K562 (cell line): ENCODE measurements at regions not wholly inside any gene's neighbourhood (a gene's known extent, or its start where the extent isn't known, plus 50 kb on each side); places are given as distances from the start of the nearest gene placed in this dataset.

ENCODE experiments used
- ATAC-seq: fragments of 200-7000 bp; cut with Tn5 transposase; 3 replicates; pipeline ENCODE4 v1.9.1; 2020; ENCODE audit warnings: moderate library complexity
- BruUV-seq: library from RNA; stranded (reverse); fragments of 400-500 nt; replicated peaks from 2 replicates; lab custom pipeline; 2021; lab: Mats Ljungman, UMichigan
- CTCF ChIA-PET: fragments of 300-600 bp; formaldehyde crosslinking; extraction: SDS; loops from one replicate; lab custom pipeline; 2021; ENCODE audit warnings: low intra/inter-chr PET ratio; lab: Yijun Ruan, JAX
- POLR2A ChIA-PET: fragments of 300-600, 350-650 bp; sonication (Branson Sonifier 250); formaldehyde crosslinking; extraction: SDS; loops from one replicate; lab custom pipeline; 2021; ENCODE audit warnings: antibody characterized with exemption, inconsistent platforms; lab: Yijun Ruan, JAX
- DNase-seq, 4 experiments: peaks; one replicate each; pipeline versions ENCODE4 v3.0.0 to v3.0.0-alpha.2; 2011 to 2018; ENCODE audit warnings: low spot score in 3 of 4, mixed read lengths in 3 of 4; ENCODE audit errors: extremely low read depth in 1 of 4
- FAIRE-seq: peaks from 2 replicates; lab custom pipeline; 2011; peaks lifted over from hg19 to GRCh38; lab: Jason Lieb, UNC
- H2AFZ ChIP-seq: 2 replicates; pipeline ENCODE4 v1.6.0; 2011; ENCODE audit warnings: low read depth, low read length, control low read depth, inconsistent platforms
- H3K27ac ChIP-seq: fragments of 200-600 bp; 3 replicates; pipeline ENCODE4 v1.8.0; 2011; ENCODE audit warnings: low read depth, mild to moderate bottlenecking, control low read depth, inconsistent platforms, low read length, moderate library complexity, mixed read lengths; ENCODE audit errors: extremely low read depth
- H3K27me3 ChIP-seq, 2 experiments: fragments of 300-600 bp in 1 of 2; 2 replicates in 1 of 2; 3 replicates in 1 of 2; pipeline versions ENCODE4 v1.6.0 to v1.8.0; 2011; ENCODE audit warnings: inconsistent platforms in 2 of 2, low read length in 2 of 2, mild to moderate bottlenecking in 1 of 2, mixed read lengths in 1 of 2, moderate library complexity in 1 of 2; ENCODE audit not compliant: control insufficient read depth in 2 of 2, insufficient read depth in 2 of 2
- H3K36me3 ChIP-seq: fragments of 300-600 bp; 3 replicates; pipeline ENCODE4 v1.8.0; 2011; ENCODE audit warnings: mild to moderate bottlenecking, low read length, inconsistent platforms; ENCODE audit not compliant: control insufficient read depth, insufficient read depth
- H3K4me1 ChIP-seq, 2 experiments: fragments of 200-600 bp in 1 of 2; replicated peaks in 1 of 2; 2 replicates in 1 of 2; 3 replicates in 1 of 2; pipeline versions ENCODE4 v1.5.1 to v1.8.0; 2011; ENCODE audit warnings: inconsistent platforms in 2 of 2, low read length in 2 of 2, mild to moderate bottlenecking in 1 of 2, mixed read lengths in 1 of 2, moderate library complexity in 1 of 2; ENCODE audit not compliant: control insufficient read depth in 2 of 2, insufficient read depth in 2 of 2
- H3K4me2 ChIP-seq: 2 replicates; pipeline ENCODE4 v1.6.1; 2011; ENCODE audit warnings: low read length, control low read depth, inconsistent platforms, mixed read lengths; ENCODE audit not compliant: insufficient read depth
- H3K4me3 ChIP-seq: fragments of 200-600 bp; sonication (generic), shearing (Covaris generic); 2 replicates; pipeline ENCODE4 v1.5.1; 2016; ENCODE audit warnings: control low read depth, inconsistent platforms
- H3K79me2 ChIP-seq: fragments of 200-600 bp; 3 replicates; pipeline ENCODE4 v1.8.0; 2011; ENCODE audit warnings: low read length, inconsistent platforms; ENCODE audit not compliant: control insufficient read depth, insufficient read depth
- H3K9ac ChIP-seq, 2 experiments: 2 replicates each; pipeline versions ENCODE4 v1.6.0 to v1.6.1; 2011; ENCODE audit warnings: low read depth in 2 of 2, low read length in 2 of 2, control low read depth in 1 of 2, inconsistent platforms in 1 of 2, mild to moderate bottlenecking in 1 of 2, mixed read lengths in 1 of 2; ENCODE audit not compliant: insufficient read depth in 1 of 2
- H3K9me1 ChIP-seq: one replicate; pipeline ENCODE4 v1.6.0; 2011; ENCODE audit warnings: inconsistent platforms, mild to moderate bottlenecking, low read length, moderate library complexity; ENCODE audit not compliant: control insufficient read depth, insufficient read depth
- H3K9me3 ChIP-seq: replicated peaks from 2 replicates; pipeline ENCODE4 v1.5.1; 2011; ENCODE audit warnings: low read depth, low read length, inconsistent platforms; ENCODE audit not compliant: control insufficient read depth, insufficient read depth
- H4K20me1 ChIP-seq: replicated peaks from 2 replicates; pipeline ENCODE4 v1.6.1; 2011; ENCODE audit warnings: low read length, inconsistent platforms, mixed read lengths; ENCODE audit not compliant: control insufficient read depth, insufficient read depth
- CBFB ChIP-seq: sonication (generic); formaldehyde crosslinking; IDR thresholded peaks from 2 replicates; pipeline ENCODE4 v1.4.0; 2020; ENCODE audit warnings: mild to moderate bottlenecking, missing genetic modification reagents
- CEBPG ChIP-seq, 3 experiments: fragments of 200-800 bp in 1 of 3; sonication (Bioruptor generic) in 1 of 3; sonication (generic) in 1 of 3; formaldehyde crosslinking in 1 of 3; IDR thresholded peaks in 2 of 3; conservative IDR thresholded peaks in 1 of 3; 2 replicates each; pipeline versions ENCODE4 v1.6.1 to v1.8.0; 2016 to 2022; ENCODE audit warnings: missing compliant biosample characterization in 2 of 3, missing genetic modification characterization in 2 of 3, mild to moderate bottlenecking in 1 of 3, missing genetic modification reagents in 1 of 3
- LARP7 ChIP-seq: fragments of 450-650 bp; IDR thresholded peaks from 2 replicates; pipeline ENCODE4 v1.6.1; 2016
- MBD2 ChIP-seq: sonication (generic); IDR thresholded peaks from 2 replicates; pipeline ENCODE4 v1.6.1; 2016; ENCODE audit warnings: low read depth, borderline replicate concordance
- USF1 ChIP-seq: sonication (generic); formaldehyde crosslinking; IDR thresholded peaks from 2 replicates; pipeline ENCODE4 v1.9.0; 2022; ENCODE audit warnings: mild to moderate bottlenecking, missing genetic modification reagents
- ZNF24 ChIP-seq: fragments of 450-650 bp; IDR thresholded peaks from 2 replicates; pipeline ENCODE4 v1.6.1; 2016
- ZNF696 ChIP-seq: fragments of 250-450 bp; sonication (Bioruptor Pico); conservative IDR thresholded peaks from 2 replicates; pipeline ENCODE4 v1.4.0; 2020; ENCODE audit warnings: mild to moderate bottlenecking, moderate library complexity
- WGBS: fragments of 100-300 bp; shearing (Covaris generic); methylation state at CpG from one replicate; pipeline ENCODE4 v1.1.6; 2016; ENCODE audit warnings: low coverage, mixed read lengths; ENCODE audit not compliant: insufficient coverage; ENCODE audit errors: missing lambda C conversion rate; 5-methylcytosine and 5-hydroxymethylcytosine counted together
- in situ Hi-C: fragments of 300-500 bp; cut with MboI; formaldehyde crosslinking; loops from 4 replicates; pipeline ENCODE4 v1.15.0; 2018; ENCODE audit warnings: inconsistent platforms, mixed read lengths
- intact Hi-C: fragments of 100-400 bp; cut with micrococcal nuclease; formaldehyde crosslinking; loops from 2 replicates; pipeline ENCODE4 v1.14.2; 2022
- TF ChIP-seq, protein P1 (sequence below), 2 experiments: IDR thresholded peaks in 1 of 2; conservative IDR thresholded peaks in 1 of 2; 2 replicates each; pipeline ENCODE4 v1.6.1; 2016; ENCODE audit warnings: low read depth in 2 of 2, mild to moderate bottlenecking in 1 of 2, missing compliant biosample characterization in 1 of 2, missing genetic modification characterization in 1 of 2, moderate library complexity in 1 of 2
- TF ChIP-seq, protein P2 (sequence below): fragments of 450-650 bp; formaldehyde crosslinking; IDR thresholded peaks from 2 replicates; pipeline ENCODE4 v1.4.0; 2020; ENCODE audit warnings: mild to moderate bottlenecking, mixed read lengths

DNA sequence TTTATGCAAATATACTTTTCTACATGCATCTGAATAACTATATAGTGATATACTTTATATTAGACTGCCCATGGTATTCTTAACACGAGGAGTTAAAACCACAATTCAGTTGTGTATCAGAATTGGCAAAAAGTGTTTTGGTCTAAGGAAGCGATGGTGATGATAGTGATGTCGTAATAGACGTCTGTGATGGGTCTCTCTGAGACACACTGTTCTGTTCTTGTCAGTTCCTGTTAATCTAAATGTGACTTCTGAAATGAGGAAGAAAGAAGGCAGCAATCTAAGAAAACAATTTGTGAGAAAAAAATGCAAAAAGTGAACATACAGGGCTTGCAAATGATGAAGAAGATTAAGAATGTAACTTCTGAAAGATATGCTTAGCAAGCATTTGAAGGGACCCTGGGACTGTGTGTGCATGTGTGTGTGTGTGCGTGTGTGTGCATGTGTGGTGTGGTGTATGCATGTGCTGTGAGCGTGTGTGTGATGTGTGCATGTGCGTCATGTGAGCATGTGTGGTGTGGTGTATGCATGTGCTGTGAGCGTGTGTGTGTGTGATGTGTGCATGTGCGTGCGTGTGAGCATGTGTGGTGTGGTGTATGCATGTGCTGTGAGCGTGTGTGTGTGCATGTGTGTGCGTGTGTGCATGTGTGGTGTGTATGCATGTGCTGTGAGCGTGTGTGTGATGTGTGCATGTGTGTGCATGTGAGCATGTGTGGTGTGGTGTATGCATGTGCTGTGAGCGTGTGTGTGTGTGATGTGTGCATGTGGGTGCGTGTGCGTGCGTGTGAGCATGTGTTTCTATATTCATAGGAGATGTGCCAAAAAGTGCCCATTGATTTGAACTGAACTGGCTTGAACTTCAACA, 131.8 kb downstream of the IRS2 start:
- H3K79me2 ChIP-seq: no peaks in the 10 kb centered on the region
- 2% methylated on average over 16 of the region's 17 CpGs for WGBS
- no TSS peak for BruUV-seq
- in situ Hi-C loops: no loop called here
- no peak for DNase-seq
- ATAC-seq: no peak
- peaks cover 0 to 5% of the 10 kb centered on the region in 2 experiments; a peak in 3 of 5 replicates for H3K27me3 ChIP-seq
- TF ChIP-seq CEBPG (CRISPR knock-in tag; IDR thresholded peaks at IDR 0.05) (no peak), CEBPG (tag; conservative IDR thresholded peaks at IDR 0.05 in 1 of 2, IDR thresholded peaks at IDR 0.05 in 1 of 2) (peak; percentile 11 to 72; a peak in 2 of 4 replicates), ZNF696 (no peak)
- TF ChIP-seq, all 486 proteins: peak for 1
- no peaks in the 10 kb centered on the region for H3K9me3 ChIP-seq
- no peak for FAIRE-seq
- H3K4me1 ChIP-seq: no peaks in the 10 kb centered on the region
- no peaks in the 10 kb centered on the region for H4K20me1 ChIP-seq
- no peaks in the 10 kb centered on the region for H3K9me1 ChIP-seq
- H2AFZ ChIP-seq: no peak overlapping the region
- CTCF ChIA-PET: no interaction called here
- H3K9ac ChIP-seq: no peak overlapping the region
- intact Hi-C loops: no loop called here
- H3K4me3 ChIP-seq: no peak overlapping the region
- H3K4me2 ChIP-seq: no peak overlapping the region
- no peak overlapping the region for H3K27ac ChIP-seq
- H3K36me3 ChIP-seq: no peaks in the 10 kb centered on the region
- POLR2A ChIA-PET: no interaction called here

DNA sequence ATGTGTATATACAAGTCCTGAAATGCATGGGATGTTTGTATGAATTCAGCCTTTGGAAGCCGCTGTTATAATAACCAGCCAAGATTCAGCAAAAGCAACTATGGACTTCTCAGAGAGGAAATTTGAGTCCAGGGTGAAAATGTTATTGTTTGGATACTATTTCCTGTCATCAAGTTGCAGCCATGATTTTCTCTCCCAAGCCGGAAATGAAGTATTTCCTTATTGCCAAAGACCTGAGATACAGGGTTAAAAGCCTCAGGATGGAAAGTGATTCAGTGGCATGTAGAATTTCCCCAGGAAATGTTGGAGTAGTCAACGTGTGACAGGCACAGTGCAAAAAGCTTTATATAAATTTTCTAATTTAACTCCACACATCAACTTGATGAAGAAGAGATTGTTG, 133.9 kb downstream of the IRS2 start:
- H3K27me3 ChIP-seq: peaks cover 0 to 5% of the 10 kb centered on the region in 2 experiments; a peak in 3 of 5 replicates
- no peak overlapping the region for H2AFZ ChIP-seq
- no peak for DNase-seq
- in situ Hi-C loops: no loop called here
- no peak overlapping the region for H3K9ac ChIP-seq
- no peak for ATAC-seq
- no peaks in the 10 kb centered on the region for H3K79me2 ChIP-seq
- POLR2A ChIA-PET: interaction anchor here (0.7 kb wide), 1 partner anchor 13 kb away, joined by 4 read pairs; no protein-coding TSS in a partner anchor
- H3K36me3 ChIP-seq: no peaks in the 10 kb centered on the region
- H3K27ac ChIP-seq: no peak overlapping the region
- H3K9me1 ChIP-seq: no peaks in the 10 kb centered on the region
- no peaks in the 10 kb centered on the region for H3K4me1 ChIP-seq
- H4K20me1 ChIP-seq: no peaks in the 10 kb centered on the region
- no peak overlapping the region for H3K4me3 ChIP-seq
- CTCF ChIA-PET: no interaction called here
- no peak overlapping the region for H3K4me2 ChIP-seq
- no TSS peak for BruUV-seq
- intact Hi-C loops: no loop called here
- WGBS: 3% methylated on average over 3 of the region's 3 CpGs
- no peaks in the 10 kb centered on the region for H3K9me3 ChIP-seq
- FAIRE-seq: no peak
- TF ChIP-seq, protein P1, sequence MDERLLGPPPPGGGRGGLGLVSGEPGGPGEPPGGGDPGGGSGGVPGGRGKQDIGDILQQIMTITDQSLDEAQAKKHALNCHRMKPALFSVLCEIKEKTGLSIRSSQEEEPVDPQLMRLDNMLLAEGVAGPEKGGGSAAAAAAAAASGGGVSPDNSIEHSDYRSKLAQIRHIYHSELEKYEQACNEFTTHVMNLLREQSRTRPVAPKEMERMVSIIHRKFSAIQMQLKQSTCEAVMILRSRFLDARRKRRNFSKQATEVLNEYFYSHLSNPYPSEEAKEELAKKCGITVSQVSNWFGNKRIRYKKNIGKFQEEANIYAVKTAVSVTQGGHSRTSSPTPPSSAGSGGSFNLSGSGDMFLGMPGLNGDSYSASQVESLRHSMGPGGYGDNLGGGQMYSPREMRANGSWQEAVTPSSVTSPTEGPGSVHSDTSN (CRISPR knock-in tag; IDR thresholded peaks at IDR 0.05; ENCODE audit: low read depth): no peak
- TF ChIP-seq, protein P1 (tag; conservative IDR thresholded peaks at IDR 0.05; ENCODE audit: low read depth): no peak
- TF ChIP-seq, protein P2, sequence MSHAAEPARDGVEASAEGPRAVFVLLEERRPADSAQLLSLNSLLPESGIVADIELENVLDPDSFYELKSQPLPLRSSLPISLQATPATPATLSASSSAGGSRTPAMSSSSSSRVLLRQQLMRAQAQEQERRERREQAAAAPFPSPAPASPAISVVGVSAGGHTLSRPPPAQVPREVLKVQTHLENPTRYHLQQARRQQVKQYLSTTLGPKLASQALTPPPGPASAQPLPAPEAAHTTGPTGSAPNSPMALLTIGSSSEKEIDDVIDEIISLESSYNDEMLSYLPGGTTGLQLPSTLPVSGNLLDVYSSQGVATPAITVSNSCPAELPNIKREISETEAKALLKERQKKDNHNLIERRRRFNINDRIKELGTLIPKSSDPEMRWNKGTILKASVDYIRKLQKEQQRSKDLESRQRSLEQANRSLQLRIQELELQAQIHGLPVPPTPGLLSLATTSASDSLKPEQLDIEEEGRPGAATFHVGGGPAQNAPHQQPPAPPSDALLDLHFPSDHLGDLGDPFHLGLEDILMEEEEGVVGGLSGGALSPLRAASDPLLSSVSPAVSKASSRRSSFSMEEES (CRISPR knock-in tag): no peak
- TF ChIP-seq MBD2 (no peak), ZNF24 (no peak), LARP7 (no peak), CBFB (no peak), USF1 (CRISPR knock-in tag) (no peak)
